ENCODE measurements at regions not wholly inside any gene's neighbourhood (a gene's known extent, or its start where the extent isn't known, plus 50 kb on each side); places are given as distances from the start of the nearest gene placed in this dataset.

DNA sequence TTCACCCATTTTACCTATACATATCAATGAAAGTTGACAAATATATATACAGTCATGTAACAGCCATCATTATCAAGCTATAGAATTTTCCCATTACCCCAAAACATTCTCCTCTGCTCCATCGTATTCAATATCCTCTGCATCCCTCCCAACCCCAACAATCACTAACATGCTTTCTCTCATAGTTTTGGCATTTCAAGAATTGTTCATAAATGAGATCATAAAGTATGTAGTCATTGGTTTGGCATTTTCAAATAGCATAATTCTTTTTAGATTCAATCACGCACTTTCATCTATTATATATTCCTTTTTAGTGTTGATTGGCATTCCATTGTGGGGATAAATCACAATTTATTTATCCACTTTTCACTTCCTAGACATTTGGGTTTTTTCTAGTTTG is 866.0 kb upstream of the TMEM132C start:
- FAIRE-seq: no peak

DNA sequence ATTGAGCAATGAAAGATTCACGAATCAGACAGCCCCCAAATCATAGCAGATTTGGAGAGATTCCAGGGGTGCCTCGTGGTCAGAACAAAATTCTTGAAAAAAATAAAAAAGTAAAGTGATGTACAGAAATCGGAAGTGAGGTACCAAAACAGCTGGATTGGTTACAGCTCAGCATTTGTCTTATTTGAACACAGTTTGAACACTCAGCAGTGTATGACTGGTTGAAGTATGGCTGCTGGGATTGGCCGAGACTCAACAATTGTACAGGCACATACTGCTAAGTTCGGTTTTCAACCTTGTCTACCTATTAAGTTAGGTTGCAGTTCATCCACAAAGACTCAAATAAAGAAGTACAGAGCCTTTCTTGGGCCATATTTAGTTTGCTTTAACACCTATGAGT is 865.4 kb upstream of the TMEM132C start:
- FAIRE-seq: no peak

DNA sequence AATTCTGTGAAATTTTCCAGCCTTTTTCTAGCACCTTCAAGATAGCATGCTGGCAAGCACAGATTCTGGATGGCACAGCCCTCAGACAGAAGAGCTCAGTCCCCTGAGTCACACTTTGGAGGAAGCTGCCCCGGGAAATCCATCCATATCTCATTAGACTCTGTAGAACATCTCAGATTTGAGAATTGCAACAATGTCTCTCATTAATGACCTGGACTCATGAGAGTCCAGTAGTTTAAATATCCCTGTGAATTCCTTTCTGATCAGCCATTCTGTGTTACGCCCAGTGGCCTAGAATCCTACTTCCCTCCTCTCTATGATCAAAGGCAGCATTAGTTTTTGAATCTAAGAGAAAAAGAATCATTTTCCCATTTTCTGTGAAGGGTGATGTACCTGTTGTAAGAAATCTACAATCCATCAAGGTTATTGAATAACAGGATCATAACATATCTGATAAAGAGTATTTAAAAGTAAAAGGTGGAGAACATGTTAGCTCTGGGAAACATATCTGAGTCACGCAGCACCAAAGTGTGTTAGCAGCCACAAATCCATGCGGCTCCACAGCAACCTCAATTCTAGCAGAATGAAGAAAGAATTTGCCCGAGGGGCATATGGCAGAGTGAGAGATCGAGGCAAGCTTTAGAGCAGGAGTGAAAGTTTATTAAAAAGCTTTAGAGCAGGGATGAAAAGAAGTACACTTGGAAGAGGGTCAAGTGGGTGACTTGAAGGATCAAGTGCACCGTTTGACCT is 855.6 kb upstream of the TMEM132C start:
- no peak for FAIRE-seq

DNA sequence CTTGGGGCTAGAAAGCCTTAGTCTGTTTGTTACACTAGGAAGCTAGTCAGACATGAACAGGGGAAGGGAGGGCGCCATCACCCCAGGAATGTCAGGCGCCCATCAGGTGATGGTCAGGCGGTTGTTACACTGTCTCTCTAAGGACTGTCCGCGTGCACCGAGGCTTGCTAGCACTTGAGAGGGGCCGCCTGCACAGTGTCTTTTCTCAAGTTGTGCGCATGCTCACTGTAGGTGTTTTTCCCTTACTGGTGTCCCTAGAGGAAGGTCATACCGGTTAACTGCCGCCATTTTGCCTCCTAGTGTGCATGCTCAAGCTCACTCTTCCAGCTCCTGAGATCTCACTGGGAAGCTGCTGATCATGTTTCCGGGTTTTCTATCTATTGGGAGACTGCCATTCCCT is 855.0 kb upstream of the TMEM132C start:
- FAIRE-seq: no peak

DNA sequence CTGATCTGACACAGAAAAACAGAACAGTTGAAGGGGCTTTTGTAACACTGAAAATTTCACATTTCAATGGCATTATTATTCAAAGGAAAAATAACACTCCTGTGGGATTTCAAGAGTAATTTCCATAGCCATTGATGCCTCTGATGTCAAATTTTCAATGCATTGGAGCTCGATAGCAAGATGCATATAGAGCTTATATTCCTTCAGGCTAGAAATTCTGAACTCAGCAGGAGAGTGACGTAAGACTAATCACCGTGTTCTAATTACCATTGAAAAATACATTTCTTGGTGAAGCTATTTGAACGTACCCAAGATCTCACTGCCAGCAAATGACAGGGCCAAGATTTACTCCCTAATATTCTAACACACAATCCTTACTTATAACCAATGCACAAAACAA is 854.1 kb upstream of the TMEM132C start:
- no peak for FAIRE-seq

DNA sequence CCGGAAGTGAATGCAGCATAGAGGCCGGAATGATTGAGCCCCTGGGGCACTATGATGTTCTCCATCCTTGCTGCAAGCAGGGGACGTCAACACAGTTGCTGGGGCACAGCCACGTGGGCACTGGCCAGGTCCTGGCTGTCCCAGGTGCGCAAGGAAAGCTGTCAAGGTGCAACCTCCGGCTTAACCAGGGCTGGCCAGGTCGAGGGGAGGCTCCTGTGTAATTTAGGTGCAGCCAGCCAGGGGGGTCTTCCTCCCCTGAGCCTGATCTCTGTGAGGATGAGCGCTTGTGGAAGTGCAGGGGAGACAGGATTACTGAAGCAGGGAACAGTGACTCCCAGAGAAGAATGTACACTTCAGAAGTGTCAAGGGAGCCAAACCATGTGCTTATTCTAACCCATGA is 852.8 kb upstream of the TMEM132C start:
- FAIRE-seq: no peak

DNA sequence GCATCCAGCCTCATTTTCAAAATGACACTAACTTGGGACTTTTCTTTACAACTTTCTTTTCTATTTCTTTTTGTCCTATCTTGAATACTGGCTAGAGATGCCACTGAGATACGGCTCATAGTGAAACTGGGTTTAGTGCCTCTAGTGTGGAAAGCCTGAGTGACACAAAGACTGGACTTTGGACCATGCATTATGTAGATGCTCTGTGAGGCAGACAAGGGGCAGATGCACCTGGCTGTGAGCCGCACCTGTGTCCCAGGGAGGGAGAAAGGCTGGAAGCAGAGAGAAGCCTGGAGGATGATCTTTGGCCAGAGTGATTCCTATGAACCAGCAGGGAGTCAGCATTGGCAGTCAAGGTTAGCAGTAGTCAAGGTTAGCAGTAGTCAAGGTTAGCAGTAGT is 852.3 kb upstream of the TMEM132C start:
- no peak for FAIRE-seq

DNA sequence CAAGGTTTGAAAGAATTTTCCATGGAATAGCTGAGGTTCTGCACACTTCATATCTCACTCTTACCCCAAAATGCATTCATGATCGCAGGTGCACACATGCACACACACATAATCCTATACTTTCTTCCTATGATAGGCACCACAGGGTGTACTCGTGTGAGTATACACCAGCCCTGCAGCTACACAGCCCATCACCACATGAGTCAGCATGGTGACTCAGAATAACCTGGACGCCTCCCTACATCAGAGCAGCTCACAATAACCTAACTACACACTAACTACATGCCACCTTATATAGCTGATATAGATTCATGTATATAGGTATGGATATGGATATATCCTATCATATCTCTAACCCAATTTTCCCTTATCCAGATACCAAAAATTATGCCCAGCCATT is 850.2 kb upstream of the TMEM132C start:
- no peak for FAIRE-seq

DNA sequence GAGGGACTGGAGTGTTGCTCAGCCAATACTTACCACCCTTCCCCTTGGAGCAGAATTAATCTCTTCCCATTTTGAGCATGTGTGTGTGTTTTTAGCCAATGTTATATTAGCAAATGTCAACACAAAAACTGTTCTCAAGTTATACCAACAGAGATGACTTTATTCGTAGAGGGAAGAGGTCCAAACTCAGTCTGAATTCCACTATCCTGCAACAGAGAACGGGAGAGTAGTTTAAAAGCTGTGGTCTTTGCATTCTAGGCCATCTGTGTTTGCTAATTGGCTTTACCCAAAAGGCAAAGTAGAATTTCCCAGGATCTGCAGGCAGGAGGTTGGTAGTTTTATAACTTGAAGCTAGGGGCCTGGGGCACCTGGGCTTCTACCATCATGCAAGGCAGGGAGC is 847.9 kb upstream of the TMEM132C start:
- FAIRE-seq: no peak

DNA sequence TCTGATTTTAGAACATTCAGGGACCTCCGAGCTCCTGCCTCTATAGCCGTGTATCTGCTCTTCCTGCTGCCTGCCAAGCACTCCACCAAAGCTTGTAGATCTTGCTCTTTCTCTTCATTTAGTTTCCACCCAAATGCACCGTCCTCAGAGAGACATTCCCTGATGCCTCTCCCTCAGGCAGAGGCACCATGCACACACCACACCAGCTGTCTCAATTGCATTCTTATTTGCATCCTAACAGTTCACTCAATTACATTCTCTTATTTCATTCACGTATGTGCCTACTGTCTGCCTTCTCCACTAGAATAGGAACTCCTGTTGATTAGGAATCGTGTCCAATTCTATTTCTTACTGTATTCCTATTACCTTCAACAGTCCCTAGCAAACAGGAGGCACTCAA is 845.4 kb upstream of the TMEM132C start:
- FAIRE-seq: no peak

DNA sequence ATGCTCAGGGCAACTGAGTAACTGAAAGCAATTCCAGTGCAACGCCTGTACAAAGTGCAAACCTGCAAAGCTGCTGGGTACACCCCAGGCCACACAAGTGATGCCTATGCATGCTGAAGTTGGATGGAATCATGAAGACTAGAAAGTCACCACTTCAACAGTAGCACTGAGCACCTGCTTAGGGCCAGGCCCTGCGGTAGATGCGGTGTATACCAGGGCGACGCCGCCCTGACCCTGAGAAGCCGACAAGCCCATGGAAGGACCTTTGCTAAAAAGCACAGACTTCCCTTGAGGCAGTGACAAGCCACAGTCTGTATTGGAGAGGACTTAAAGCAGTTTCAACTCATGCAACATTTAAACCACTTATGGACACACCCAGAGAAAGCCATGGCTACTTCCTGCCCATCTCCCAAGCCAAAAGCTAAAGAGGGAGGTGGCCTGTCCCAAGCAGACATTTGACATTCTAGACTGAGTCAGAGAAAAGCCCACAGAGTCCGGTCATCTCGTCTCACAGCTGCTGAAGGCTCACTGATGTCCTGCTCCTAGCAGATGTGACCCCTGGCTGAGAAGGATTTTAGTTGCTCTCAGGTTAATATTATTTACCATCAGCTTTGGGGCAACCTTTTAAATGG is 843.9 kb upstream of the TMEM132C start:
- no peak for FAIRE-seq

DNA sequence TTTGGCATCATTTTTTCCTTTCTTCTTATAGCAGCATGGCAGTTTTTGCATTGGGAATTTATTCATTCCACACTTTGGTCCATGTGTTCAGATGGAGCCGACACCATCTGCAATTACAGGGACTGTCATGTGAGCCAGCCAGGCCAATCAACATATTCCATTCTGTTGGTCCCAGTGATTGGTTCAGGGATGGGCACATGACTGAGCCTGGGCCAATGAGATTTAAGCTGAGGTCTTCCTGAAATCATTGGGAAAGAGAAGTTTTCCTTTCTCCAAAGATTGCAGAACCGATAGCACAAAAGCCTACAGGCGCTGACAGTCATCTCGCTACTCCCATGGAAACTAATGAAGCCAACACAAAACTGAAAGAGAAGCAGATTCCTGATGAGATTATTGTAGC is 841.5 kb upstream of the TMEM132C start:
- FAIRE-seq: no peak

DNA sequence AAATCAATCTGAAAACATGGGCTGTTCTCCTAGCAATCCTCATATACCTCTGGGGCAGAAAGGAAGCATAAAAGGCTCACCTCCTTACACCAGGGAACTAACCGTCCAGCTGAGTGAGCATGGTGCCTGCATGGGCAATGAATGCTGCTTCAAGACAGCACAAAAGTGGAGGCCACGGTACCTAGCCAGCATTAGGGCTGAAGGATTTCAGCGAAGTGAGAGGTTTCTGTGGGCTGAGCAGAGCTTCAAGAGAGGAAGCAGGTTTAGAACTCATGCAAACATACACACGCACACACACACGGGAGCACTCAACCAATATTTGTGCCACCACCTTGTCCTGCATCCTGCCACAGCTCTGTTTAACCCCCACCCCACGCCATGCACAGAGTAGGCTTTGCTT is 838.5 kb upstream of the TMEM132C start:
- no peak for FAIRE-seq

DNA sequence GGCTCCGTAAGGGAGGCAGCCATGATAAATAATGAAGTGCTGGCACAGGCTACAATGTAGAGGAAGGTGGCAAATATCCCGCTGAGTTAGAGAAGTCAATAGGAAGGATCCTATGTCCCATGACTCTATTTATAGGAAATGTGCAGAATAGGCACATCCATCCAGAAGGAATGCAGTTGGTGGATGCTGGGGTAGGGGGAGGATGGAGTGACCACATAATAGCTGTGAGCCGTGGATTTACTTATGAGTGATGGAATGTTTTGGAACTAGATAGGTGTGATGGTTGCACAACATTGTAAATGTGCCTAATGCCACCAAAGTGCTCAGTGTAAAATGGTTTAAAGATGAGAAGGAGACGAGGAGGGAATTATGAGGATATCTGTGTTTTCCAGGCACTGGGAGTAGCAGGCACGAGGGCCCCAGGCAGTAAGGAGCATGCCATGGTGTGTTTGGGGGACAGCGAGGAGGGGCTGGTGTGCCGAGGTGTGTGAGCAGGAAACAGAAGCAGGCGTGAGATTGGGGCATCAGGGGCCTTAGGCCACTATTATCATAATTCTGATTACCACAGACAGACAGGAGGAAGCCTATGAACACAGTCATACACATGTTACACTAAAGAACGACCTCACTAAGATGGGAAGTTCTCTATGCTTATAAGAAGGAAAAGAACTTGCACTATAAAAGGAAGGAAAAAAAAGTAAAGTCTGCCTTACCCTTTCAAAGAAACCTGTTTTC is 837.3 kb upstream of the TMEM132C start:
- no peak for FAIRE-seq

DNA sequence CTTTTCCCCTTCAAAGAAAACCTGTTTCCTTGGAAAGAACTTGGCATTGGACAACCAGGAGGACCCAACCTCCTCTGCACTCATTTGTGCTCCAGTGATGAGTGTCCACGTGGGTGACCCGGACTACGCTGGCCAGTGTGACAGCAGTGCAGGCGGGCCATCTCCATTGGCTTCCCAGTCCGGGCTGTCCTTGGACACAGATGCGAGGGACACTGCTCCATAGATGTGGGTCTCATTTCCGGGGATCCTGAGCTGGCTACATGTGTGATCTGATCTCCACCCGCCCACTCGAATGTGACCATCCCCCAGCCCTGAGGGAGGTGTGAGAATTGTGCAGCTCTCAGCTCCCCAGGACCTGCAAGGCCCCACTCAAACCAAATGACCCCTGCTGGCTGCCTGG is 836.6 kb upstream of the TMEM132C start:
- no peak for FAIRE-seq

DNA sequence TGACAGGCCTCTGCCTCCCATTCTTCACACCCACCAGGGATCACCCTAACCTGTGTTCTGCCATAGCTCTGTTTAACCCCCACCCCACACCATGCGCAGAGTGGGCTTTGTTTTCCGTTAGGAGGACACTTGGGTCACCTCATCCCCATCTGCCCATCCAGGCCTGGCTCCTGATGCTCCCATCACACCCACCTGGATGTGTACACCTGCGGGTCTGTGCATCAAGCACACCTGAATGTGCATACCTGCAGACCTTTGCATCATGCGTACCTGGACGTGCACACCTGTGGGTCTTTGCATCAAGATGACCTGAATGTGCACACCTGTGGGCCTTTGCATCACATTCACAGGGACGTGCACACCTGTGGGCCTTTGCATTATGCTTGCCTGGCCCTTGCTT is 835.8 kb upstream of the TMEM132C start:
- no peak for FAIRE-seq

DNA sequence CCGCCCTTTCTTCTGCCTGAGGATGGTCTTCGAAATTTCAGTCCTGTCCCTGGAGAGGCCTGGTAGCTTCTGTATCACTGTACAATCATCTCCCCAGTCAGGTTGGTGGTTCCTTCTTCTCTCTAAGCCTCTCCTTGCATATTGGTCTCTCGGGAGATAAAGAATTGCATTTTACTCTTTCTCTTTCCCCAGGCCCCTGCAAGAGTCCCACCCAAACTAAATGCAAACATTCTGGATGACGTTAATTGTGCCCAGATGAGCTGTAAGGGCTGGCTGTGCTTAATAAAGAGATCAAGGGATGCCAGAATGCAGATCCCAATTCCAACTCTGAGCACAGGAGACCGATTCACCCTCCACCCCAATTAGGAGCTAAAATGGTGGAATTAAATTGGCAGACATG is 835.4 kb upstream of the TMEM132C start:
- FAIRE-seq: no peak

DNA sequence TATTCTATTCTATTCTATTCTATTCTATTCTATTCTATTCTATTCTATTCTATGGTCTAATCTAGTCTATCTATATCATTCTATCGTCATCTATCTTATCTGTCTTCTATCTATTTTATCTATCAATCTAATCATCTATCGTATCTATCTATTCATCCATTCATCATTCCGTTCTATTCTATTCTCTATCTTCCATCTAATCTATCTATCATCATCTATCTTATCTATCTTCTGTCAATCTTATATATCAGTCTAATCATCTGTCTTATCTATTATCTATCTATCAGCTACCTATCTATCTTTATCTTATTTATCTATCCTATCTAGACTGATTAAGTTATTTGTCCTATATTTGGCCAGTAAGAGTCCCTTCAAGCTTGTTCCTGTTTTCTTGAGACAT is 831.5 kb upstream of the TMEM132C start:
- FAIRE-seq: no peak

DNA sequence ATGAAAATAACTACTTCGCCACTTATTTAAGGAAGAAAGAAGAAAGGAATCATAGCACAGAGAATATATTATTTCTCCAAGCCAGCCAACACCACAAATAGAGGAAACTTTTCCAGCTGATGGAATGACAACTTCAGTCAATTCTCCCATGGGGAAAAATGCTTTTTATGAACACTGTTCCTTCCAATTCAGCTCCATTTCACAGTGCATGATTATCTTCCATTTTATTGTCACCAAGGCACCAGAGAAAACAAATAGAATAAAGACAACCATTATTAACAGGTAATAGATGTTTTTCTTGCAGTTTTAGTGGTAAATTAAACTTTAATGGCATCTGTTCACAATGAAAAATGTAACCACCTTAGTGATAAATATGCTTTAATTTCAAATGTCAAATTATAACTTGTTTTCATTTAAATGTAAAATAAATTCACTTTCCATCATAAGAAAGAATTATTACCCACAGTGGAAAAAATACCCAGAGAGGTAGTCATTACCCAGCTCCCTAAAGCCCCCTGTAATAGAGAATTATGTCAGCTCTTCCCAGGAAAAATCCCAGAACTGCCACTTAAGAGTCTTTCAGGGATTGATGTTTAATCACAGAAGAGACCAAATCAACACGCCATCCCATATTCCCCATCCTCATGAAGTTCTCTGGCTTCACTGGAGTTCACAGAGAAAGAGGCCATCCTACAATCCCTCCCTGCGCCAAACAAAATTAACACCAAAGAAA is 828.3 kb upstream of the TMEM132C start:
- no peak for FAIRE-seq

DNA sequence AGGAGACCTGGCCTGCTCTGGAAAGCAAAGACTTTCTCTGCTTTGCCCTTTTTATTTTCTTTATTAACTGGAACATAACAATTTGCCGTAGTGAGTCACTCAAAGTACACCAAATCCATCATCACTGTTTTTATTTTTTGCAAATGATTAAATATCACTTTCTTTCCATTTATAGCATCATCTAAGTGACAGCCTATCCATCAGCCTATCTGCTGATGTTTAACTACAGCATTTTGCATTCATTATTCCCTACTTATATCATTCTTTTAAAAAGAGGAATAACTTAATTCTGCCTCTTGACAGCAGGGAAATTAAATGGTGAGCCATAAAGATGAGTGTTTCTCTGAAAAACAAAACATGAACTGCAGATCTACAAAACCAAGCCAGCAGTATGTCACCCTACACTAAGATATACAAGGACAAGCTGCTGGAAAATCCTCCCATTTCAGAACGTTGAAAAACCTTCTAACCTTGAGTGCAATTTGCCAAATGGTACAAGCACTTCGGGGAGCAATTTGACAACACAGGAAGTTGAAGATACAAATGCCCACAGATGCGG is 821.3 kb upstream of the TMEM132C start:
- FAIRE-seq: no peak

DNA sequence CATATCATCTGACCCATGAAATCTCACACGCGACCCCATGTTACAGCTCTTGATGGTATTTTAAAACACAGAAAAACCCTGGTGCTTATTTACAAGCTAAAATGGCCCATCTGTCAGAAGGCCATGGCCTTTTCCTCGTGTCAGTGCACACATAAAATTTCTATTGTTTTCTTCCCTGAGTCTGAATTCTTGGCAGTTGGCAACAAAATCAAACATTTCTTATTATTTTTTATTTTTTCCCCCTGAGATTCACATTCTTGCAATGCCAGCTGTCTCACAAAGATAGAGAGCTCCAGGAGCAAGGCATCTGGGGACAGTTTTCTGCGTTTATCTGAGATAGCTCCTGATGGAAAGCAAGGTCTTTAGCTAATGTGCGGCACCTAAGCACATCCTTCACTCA is 818.1 kb upstream of the TMEM132C start:
- FAIRE-seq: no peak

DNA sequence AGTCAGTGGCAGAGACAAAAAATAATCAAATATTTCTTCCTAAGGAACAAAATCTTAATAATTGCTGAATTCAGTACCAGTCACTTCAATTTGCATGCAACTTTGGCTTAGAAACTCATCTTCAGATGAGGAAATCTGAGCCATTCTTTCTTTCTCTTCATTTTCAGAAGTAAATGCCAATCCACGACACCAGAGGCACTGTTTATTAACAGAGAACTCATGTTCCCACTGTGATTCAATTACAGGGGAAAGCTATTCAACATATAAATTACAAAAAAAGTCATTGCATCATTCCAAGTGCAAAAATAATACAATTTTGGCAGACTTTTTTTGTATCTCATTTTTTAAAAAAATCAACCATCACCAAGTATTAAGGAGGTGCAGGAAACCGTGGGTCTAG is 816.1 kb upstream of the TMEM132C start:
- no peak for FAIRE-seq

Data from endometrium (tissue), 2 donors.